H1 (cell line): ENCODE measurements at regions not wholly inside any gene's neighbourhood (a gene's known extent, or its start where the extent isn't known, plus 50 kb on each side); places are given as distances from the start of the nearest gene placed in this dataset.

Experiments
- KDM5A ChIP-seq: fragments of 200-600 bp; IDR thresholded peaks from 2 replicates; pipeline ENCODE4 v1.7.1; 2012; ENCODE audit warnings: mild to moderate bottlenecking, low read length, inconsistent platforms, mixed read lengths
- POU5F1 ChIP-seq: IDR thresholded peaks from 2 replicates; pipeline ENCODE4 v1.6.1; 2011; ENCODE audit warnings: low read depth, mild to moderate bottlenecking, low read length, moderate library complexity

GRCh38 chr14:85063747-85064146 lies 466.2 kb upstream of the FLRT2 start (continued):
- no peak for TF ChIP-seq KDM5A
- no peak for TF ChIP-seq POU5F1
